Activated CD8-positive, alpha-beta T cell treated with anti-CD3 and anti-CD28 coated beads for 36 hours (primary cell): ENCODE measurements at regions not wholly inside any gene's neighbourhood (a gene's known extent, or its start where the extent isn't known, plus 50 kb on each side); places are given as distances from the start of the nearest gene placed in this dataset.

Source experiments
- ATAC-seq: fragments of 200-7000 bp; cut with Tn5 transposase; one replicate; pipeline ENCODE4 v1.10.0; 2021; ENCODE audit warnings: mild to moderate bottlenecking, moderate library complexity
- CTCF ChIA-PET: fragments of 350-600 bp; sonication (Branson Sonifier 250); formaldehyde crosslinking; loops from one replicate; lab custom pipeline; 2021; ENCODE audit warnings: antibody characterized with exemption; lab: Charles Lee
- POLR2A ChIA-PET: fragments of 350-600 bp; sonication (Branson Sonifier 250); formaldehyde crosslinking; loops from one replicate; lab custom pipeline; 2021; ENCODE audit warnings: antibody characterized with exemption; lab: Charles Lee
- DNase-seq: peaks from one replicate; pipeline ENCODE4 v3.0.0-alpha.2; 2020
- H3K27ac Mint-ChIP-seq: one replicate; pipeline ENCODE4 v1.8.0; 2021; ENCODE audit warnings: mild to moderate bottlenecking, mixed read lengths
- H3K27me3 Mint-ChIP-seq: one replicate; pipeline ENCODE4 v1.8.0; 2021; ENCODE audit warnings: mixed read lengths
- H3K36me3 Mint-ChIP-seq: one replicate; pipeline ENCODE4 v1.8.0; 2021; ENCODE audit warnings: low read depth, mixed read lengths
- H3K4me1 Mint-ChIP-seq: one replicate; pipeline ENCODE4 v1.8.0; 2021; ENCODE audit warnings: low read depth, mixed read lengths
- H3K4me3 Mint-ChIP-seq: one replicate; pipeline ENCODE4 v1.8.0; 2021; ENCODE audit warnings: mild to moderate bottlenecking, moderate library complexity, mixed read lengths
- H3K9me3 Mint-ChIP-seq: one replicate; pipeline ENCODE4 v1.8.0; 2021; ENCODE audit warnings: mixed read lengths
- CTCF ChIP-seq: fragments of 200-600 bp; IDR thresholded peaks from one replicate; pipeline ENCODE4 v1.8.0; 2022; ENCODE audit warnings: antibody characterized with exemption, mild to moderate bottlenecking
- intact Hi-C: fragments of 100-400 bp; cut with micrococcal nuclease; formaldehyde crosslinking; loops from one replicate; pipeline ENCODE4 v1.10.0; 2022

GRCh38 chr22:44585559-44586350 lies 87.7 kb upstream of the RTL6 start:
- no peak for DNase-seq
- Mint-ChIP-seq H3K4me1 (peaks cover 2% of the 10 kb centered on the region), H3K27ac (no peak overlapping the region), H3K36me3 (no peaks in the 10 kb centered on the region), H3K4me3 (no peak overlapping the region), H3K9me3 (no peaks in the 10 kb centered on the region), H3K27me3 (peaks cover 18% of the 10 kb centered on the region)
- intact Hi-C loops: no loop called here
- no peak for TF ChIP-seq CTCF
- CTCF ChIA-PET: no interaction called here
- POLR2A ChIA-PET: no interaction called here
- no peak for ATAC-seq

- Mint-ChIP-seq H3K27me3 (peaks cover 18% of the 10 kb centered on the region), H3K36me3 (no peaks in the 10 kb centered on the region), H3K27ac (no peak overlapping the region), H3K4me1 (peaks cover 2% of the 10 kb centered on the region), H3K4me3 (no peak overlapping the region), H3K9me3 (no peaks in the 10 kb centered on the region)
- intact Hi-C loops: no loop called here
- ChIA-PET CTCF (no interaction called here), POLR2A (no interaction called here)
- TF ChIP-seq CTCF: no peak
- ATAC-seq: no peak
- DNase-seq: no peak
These were observed 86.3 kb upstream of the RTL6 start for GRCh38 chr22:44584256-44584902.

GRCh38 chr22:44583854-44584253 lies 85.8 kb upstream of the RTL6 start:
- peaks cover 20% of the 10 kb centered on the region for H3K27me3 Mint-ChIP-seq
- H3K9me3 Mint-ChIP-seq: no peaks in the 10 kb centered on the region
- ChIA-PET POLR2A (no interaction called here), CTCF (no interaction called here)
- TF ChIP-seq CTCF: no peak
- H3K4me1 Mint-ChIP-seq: peaks cover 2% of the 10 kb centered on the region
- intact Hi-C loops: no loop called here
- no peak for DNase-seq
- no peak overlapping the region for H3K4me3 Mint-ChIP-seq
- H3K27ac Mint-ChIP-seq: no peak overlapping the region
- no peaks in the 10 kb centered on the region for H3K36me3 Mint-ChIP-seq
- no peak for ATAC-seq

GRCh38 chr22:44583061-44583760 lies 85.2 kb upstream of the RTL6 start:
- intact Hi-C loops: no loop called here
- no peak for ATAC-seq

More at GRCh38 chr22:44583061-44583760, 85.2 kb upstream of the RTL6 start:
- CTCF ChIA-PET: no interaction called here
- no peak overlapping the region for H3K27ac Mint-ChIP-seq
- H3K4me3 Mint-ChIP-seq: no peak overlapping the region
- POLR2A ChIA-PET: interaction anchor here (1.1 kb wide), 1 partner anchor 274 kb away, joined by 3 read pairs; no protein-coding TSS in a partner anchor
- no peak for TF ChIP-seq CTCF
- peaks cover 2% of the 10 kb centered on the region for H3K4me1 Mint-ChIP-seq
- DNase-seq: no peak
- H3K9me3 Mint-ChIP-seq: no peaks in the 10 kb centered on the region
- H3K36me3 Mint-ChIP-seq: no peaks in the 10 kb centered on the region
- peaks cover 21% of the 10 kb centered on the region for H3K27me3 Mint-ChIP-seq
